Left ventricle myocardium inferior (tissue), 1 donor: ENCODE measurements at regions not wholly inside any gene's neighbourhood (a gene's known extent, or its start where the extent isn't known, plus 50 kb on each side); places are given as distances from the start of the nearest gene placed in this dataset.

Source experiments
- DNase-seq: peaks from one replicate; pipeline ENCODE4 v3.0.0-alpha.2; 2020
- H3K27ac ChIP-seq: fragments of 200-600 bp; replicated peaks from 2 replicates; pipeline ENCODE4 v1.8.0; 2021
- H3K27me3 ChIP-seq: fragments of 200-600 bp; 2 replicates; pipeline ENCODE4 v1.8.0; 2021; ENCODE audit warnings: low read depth
- H3K36me3 ChIP-seq: fragments of 200-600 bp; 2 replicates; pipeline ENCODE4 v1.8.0; 2021
- H3K4me1 ChIP-seq: fragments of 200-600 bp; 2 replicates; pipeline ENCODE4 v1.8.0; 2021
- H3K4me3 ChIP-seq: fragments of 200-600 bp; 2 replicates; pipeline ENCODE4 v1.8.0; 2021; ENCODE audit warnings: mild to moderate bottlenecking, moderate library complexity
- H3K9me3 ChIP-seq: fragments of 200-600 bp; replicated peaks from 2 replicates; pipeline ENCODE4 v1.8.0; 2021
- intact Hi-C: fragments of 100-400 bp; cut with micrococcal nuclease; formaldehyde crosslinking; loops from one replicate; pipeline ENCODE4 v1.11.0; 2022
- TF ChIP-seq, protein P1 (sequence below): fragments of 200-600 bp; IDR thresholded peaks from 2 replicates; pipeline ENCODE4 v1.8.0; 2021; ENCODE audit warnings: antibody characterized with exemption, mild to moderate bottlenecking, borderline replicate concordance
- donor health status: DM: no; HTN: yes; CAD: no; lungs with severe emphysema.

DNA sequence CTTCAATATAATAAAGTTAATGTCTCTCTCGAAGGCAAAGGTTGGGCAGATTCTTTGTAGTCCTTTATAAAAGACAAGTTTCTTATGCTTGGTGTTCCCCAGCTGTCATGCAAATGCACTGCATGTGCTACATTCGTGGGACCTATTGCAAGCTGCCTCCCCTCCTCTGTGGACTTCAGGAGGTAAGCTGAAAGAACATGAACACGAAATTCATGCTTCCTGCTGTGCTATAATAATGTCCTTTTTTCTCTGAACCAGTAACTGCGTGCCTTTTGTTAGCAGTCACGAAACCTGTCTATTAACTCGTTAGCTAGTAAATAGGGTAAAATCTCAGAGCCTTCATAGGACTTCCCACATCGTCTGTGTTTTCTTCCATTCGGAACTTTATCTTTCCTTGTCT is 363.5 kb downstream of the CDH9 start:
- Histone ChIP-seq H3K36me3 (no peaks in the 10 kb centered on the region), H3K27me3 (no peaks in the 10 kb centered on the region), H3K27ac (no peak overlapping the region), H3K4me3 (no peak overlapping the region), H3K9me3 (peaks cover under 1% of the 10 kb centered on the region), H3K4me1 (no peaks in the 10 kb centered on the region)
- intact Hi-C loops: no loop called here
- DNase-seq: no peak
- TF ChIP-seq, protein P1, sequence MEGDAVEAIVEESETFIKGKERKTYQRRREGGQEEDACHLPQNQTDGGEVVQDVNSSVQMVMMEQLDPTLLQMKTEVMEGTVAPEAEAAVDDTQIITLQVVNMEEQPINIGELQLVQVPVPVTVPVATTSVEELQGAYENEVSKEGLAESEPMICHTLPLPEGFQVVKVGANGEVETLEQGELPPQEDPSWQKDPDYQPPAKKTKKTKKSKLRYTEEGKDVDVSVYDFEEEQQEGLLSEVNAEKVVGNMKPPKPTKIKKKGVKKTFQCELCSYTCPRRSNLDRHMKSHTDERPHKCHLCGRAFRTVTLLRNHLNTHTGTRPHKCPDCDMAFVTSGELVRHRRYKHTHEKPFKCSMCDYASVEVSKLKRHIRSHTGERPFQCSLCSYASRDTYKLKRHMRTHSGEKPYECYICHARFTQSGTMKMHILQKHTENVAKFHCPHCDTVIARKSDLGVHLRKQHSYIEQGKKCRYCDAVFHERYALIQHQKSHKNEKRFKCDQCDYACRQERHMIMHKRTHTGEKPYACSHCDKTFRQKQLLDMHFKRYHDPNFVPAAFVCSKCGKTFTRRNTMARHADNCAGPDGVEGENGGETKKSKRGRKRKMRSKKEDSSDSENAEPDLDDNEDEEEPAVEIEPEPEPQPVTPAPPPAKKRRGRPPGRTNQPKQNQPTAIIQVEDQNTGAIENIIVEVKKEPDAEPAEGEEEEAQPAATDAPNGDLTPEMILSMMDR: no peak

DNA sequence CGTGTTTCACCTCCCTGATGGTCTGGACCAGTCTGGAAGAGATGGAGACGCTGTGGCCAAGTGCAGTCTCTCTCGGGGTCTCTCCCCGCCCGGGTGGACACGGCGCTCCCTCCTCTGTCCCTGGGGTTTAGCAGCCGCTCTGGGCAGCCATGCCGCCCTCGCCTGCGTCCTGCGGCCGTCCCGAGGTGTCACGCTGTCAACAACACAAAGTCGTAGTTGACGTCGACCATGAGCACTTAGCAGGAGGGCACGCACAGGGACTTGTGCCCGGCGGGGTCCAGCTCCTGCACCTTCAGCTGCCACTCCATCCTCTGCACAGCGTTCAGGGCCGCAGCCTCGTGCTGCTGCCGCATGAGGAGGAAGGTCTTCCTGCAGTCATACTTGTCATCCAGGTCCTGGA is 368.9 kb downstream of the CDH9 start:
- no peaks in the 10 kb centered on the region for H3K4me1 ChIP-seq
- intact Hi-C loops: no loop called here
- DNase-seq: no peak

DNA sequence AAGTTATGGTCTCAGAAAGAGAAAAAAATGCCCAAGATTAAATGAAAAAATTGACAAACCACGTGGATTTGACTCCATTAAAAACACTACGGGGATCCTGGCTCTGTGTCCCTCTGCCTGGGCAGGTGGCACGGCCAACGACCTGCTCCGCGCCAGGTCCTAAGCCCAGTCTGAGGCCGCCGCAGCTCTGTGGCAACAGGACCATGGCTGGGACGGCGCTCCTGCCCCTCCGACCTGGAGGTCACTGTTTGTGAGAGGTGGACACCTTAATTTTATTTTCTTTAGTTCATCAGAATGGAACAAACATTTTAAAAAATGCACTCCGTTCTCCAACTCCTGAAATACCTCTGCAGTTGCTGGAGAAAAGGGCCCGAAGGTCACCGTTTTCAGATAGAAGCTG is 369.4 kb downstream of the CDH9 start:
- DNase-seq: no peak
- Histone ChIP-seq H3K4me3 (no peak overlapping the region), H3K9me3 (peaks cover 11% of the 10 kb centered on the region), H3K27ac (no peak overlapping the region), H3K27me3 (no peaks in the 10 kb centered on the region), H3K36me3 (no peaks in the 10 kb centered on the region), H3K4me1 (no peaks in the 10 kb centered on the region)
- TF ChIP-seq, protein P1: no peak
- intact Hi-C loops: no loop called here

More for the DNA sequence above, 368.9 kb downstream of the CDH9 start:
- H3K9me3 ChIP-seq: peaks cover 11% of the 10 kb centered on the region
- TF ChIP-seq, protein P1: no peak
- no peak overlapping the region for H3K27ac ChIP-seq
- no peak overlapping the region for H3K4me3 ChIP-seq
- no peaks in the 10 kb centered on the region for H3K36me3 ChIP-seq
- no peaks in the 10 kb centered on the region for H3K27me3 ChIP-seq

DNA sequence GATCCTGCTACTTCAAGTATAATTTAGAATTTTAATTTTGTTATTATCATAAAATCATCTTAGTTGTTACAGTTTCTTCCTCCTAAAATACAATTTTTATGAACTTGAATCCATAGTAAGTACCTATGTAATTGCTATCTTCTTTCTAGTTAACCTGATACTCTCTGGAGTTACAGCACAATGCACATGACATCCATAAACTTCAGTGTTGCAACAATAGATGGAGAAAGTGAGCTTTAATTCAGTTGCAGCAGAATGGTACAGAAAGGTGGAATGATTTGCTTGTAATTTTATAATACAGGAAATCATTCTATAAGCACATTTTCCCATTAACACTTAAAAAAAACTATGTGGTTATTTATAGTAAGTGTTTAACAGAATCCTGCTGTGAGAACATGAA is 372.0 kb downstream of the CDH9 start:
- Histone ChIP-seq H3K27me3 (no peaks in the 10 kb centered on the region), H3K36me3 (no peaks in the 10 kb centered on the region), H3K27ac (no peak overlapping the region), H3K9me3 (peaks cover 11% of the 10 kb centered on the region), H3K4me3 (no peak overlapping the region), H3K4me1 (no peaks in the 10 kb centered on the region)
- TF ChIP-seq, protein P1: no peak
- no peak for DNase-seq
- intact Hi-C loops: no loop called here

DNA sequence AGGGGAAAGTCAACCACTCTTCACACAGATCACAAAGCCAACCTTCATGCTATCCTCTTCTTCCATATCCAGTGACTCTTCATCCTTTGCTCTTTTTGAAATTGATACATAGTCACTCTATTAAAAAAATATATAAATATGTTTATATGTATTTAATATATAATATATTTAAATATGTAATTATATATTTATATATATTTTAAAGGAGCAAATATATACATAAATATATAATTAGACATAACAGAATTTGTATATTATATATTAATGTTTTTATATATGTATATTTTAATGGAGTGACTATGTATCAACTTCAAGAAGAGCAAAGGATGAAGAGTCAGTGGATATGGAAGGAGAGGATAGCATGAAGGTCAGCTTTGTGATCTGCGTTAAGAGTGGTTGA is 374.9 kb downstream of the CDH9 start:
- TF ChIP-seq, protein P1: no peak
- no peaks in the 10 kb centered on the region for H3K4me1 ChIP-seq
- intact Hi-C loops: no loop called here
- no peak overlapping the region for H3K4me3 ChIP-seq
- H3K27me3 ChIP-seq: no peaks in the 10 kb centered on the region
- no peaks in the 10 kb centered on the region for H3K36me3 ChIP-seq
- no peaks in the 10 kb centered on the region for H3K9me3 ChIP-seq
- no peak overlapping the region for H3K27ac ChIP-seq
- DNase-seq: no peak
